Tibial nerve (tissue), 3 donors: ENCODE measurements at regions not wholly inside any gene's neighbourhood (a gene's known extent, or its start where the extent isn't known, plus 50 kb on each side); places are given as distances from the start of the nearest gene placed in this dataset.

Experiments used
- POLR2A ChIP-seq, 2 donors: fragments of 450-650 bp; IDR thresholded peaks; one replicate each; pipeline ENCODE4 v1.6.1; 2017; ENCODE audit warnings: antibody characterized with exemption in 2 of 2, mild to moderate bottlenecking in 2 of 2, moderate library complexity in 2 of 2
- TF ChIP-seq, protein P1 (sequence below), 5 experiments: fragments of 200-600 bp in 3 of 5; fragments of 450-650 bp in 2 of 5; sonication (generic) in 3 of 5; IDR thresholded peaks; one replicate each; pipeline ENCODE4 v1.5.1; 2016 to 2019; ENCODE audit warnings: antibody characterized with exemption in 5 of 5, mild to moderate bottlenecking in 3 of 5, moderate library complexity in 2 of 5

DNA sequence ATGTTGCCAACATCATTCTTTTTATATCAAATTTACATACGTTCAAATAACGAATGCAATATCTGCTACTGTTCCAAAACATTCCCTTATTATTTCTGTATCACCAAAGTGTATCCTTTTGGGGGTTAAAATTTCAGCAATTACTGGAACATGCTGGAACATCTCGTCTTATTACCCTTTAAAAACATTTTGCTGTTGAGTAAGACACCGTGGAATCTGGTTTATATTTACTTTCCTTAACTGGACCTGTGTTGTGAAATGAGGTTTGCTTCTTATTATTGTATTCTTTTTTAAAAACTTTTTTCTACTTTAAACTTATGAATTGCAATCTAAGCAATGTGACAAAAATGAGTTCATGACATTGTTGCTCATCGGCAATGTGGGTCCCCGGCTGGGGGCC is 87.4 kb upstream of the PTPRM start:
- TF ChIP-seq, protein P1, sequence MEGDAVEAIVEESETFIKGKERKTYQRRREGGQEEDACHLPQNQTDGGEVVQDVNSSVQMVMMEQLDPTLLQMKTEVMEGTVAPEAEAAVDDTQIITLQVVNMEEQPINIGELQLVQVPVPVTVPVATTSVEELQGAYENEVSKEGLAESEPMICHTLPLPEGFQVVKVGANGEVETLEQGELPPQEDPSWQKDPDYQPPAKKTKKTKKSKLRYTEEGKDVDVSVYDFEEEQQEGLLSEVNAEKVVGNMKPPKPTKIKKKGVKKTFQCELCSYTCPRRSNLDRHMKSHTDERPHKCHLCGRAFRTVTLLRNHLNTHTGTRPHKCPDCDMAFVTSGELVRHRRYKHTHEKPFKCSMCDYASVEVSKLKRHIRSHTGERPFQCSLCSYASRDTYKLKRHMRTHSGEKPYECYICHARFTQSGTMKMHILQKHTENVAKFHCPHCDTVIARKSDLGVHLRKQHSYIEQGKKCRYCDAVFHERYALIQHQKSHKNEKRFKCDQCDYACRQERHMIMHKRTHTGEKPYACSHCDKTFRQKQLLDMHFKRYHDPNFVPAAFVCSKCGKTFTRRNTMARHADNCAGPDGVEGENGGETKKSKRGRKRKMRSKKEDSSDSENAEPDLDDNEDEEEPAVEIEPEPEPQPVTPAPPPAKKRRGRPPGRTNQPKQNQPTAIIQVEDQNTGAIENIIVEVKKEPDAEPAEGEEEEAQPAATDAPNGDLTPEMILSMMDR (IDR thresholded peaks at IDR 0.05), result no peak
- TF ChIP-seq POLR2A (IDR thresholded peaks at IDR 0.05), result no peak
